GM21367 (cell line): ENCODE measurements at regions not wholly inside any gene's neighbourhood (a gene's known extent, or its start where the extent isn't known, plus 50 kb on each side); places are given as distances from the start of the nearest gene placed in this dataset.
A peak's percentile ranks its signal among the peaks of the same experiment; 100 is the strongest.
"Not testable (repeated sequence)": the region's sequence is repeated elsewhere in the genome, so short reads cannot be mapped to it uniquely, and the experiment has no call there.

Source experiments
- ATAC-seq: cut with Tn5 transposase; IDR thresholded peaks from one replicate; pipeline ENCODE4 v1.9.1; 2021; ENCODE audit not compliant: unreplicated experiment

GRCh38 chr10:80741278-80741677 is 203.6 kb downstream of the SH2D4B start:
- no peak for ATAC-seq

DNA sequence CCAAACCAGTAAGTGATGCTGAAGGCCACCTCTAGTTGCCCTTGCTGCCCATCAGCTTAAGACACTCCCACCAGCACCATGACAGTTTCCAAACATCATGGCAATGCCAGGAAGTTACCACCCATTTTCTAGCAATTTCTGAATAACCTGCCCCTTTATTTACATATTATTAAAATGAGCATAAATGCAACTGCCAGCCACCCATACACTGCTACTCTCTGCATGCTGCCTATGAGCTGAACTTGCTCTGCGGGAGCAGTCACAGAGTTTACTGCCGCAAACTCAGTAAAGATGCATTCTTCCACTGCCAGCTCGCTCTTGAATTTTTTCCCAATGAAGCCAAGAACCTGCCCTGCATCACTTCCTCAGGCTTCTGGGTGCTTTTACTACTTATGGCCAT is 212.6 kb downstream of the SH2D4B start:
- ATAC-seq = no peak

DNA sequence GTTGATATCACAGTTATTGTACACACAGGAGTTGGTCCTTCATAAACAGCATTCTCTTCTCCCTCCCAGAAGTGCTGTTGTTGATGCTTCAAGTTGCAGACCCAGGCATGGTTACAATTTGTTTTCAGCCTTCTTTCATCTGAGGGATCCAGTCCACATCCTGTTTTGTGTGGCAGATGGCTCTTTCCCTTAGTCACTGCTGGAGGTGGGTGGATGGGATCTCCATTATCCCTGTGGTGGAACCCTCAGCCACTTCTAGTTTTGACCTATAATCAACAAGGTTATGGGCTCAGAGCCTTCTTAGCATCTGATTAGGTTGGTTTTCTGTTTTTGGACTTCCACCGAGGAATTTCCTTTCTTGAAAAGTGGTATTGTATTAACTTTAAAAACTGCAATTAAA is 214.2 kb downstream of the SH2D4B start:
- no peak for ATAC-seq

DNA sequence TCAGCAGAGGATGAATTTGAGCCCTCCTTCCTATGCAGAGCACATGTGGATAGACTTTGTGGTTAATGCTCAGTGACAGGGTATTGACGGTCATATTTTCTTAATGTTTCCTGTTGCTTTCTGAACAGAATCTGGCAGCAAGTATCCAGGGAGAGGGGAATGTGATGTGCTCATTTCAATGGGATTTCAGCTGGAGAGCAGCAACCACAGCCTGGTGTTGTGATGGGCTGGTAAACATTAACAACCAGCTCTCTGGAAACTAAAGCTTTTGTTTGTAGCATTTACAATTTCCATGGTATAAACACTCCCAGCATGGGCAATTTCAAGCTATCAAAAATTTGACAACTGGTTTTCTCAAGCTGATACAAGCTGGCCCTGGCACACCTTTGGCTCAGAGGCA is 215.9 kb downstream of the SH2D4B start:
- ATAC-seq = no peak

DNA sequence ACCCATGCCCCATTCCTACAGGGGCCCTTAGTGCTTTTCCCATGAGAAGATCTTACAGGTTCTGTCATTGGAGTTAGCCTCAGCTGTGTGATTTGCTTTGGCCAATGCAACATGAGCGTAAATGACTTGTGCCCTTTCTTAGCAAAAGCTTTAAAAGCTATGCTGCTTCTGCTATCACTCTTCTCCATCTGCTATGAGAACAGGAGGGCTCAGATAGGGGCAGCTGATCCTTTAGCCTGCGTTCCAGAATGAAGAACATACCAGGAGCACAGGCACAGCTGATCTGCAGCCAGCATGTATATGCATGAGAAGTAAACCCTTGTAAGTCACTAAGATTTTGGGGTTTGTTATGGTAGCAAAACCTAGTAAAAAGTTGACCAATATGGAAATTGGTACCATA is 218.2 kb downstream of the SH2D4B start:
- no peak for ATAC-seq

GRCh38 chr10:80759693-80760092 is 222.0 kb downstream of the SH2D4B start:
- no peak for ATAC-seq

- peak; percentile 57 for ATAC-seq
Measured at GRCh38 chr10:80760914-80761371, 223.2 kb downstream of the SH2D4B start.

DNA sequence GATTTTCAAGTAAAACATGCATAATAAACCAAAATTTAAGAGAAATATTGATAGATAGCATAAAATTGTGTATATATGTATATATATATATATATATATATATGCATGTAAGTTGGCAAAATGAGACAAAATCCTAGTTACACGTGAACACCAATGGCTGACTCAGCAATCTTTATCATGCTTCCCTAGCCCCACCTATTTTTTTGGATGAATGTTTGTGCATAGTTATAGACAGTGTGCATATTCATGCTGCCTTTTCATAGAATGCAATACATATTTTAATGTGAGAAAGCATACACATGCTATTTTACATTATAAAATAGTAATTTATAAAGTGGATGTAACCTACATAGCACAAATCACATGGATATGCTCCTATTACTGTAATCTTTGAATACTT is 230.3 kb downstream of the SH2D4B start:
- no peak for ATAC-seq

DNA sequence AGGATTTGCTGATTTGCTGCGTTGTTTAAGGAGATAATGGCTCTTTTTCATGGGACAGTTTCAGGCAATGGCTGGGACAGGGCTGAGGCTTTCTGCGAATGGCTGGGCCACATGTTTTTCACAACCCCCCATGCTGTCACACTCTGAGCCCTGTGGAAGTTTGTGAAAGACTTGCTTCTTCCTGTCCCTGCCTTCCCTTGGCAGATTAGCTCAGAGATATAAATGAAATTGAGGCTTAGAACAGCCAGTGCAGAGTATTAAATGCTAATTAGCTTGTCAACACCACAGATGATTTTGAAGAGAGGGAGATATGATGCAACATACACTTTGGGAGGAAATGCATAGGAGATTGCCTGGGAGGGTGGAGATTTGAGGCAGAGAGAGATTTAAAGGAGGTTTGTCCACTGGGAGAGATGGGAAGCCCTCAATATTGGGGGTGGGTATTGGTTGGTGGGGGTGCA is 232.0 kb downstream of the SH2D4B start:
- no peak for ATAC-seq

GRCh38 chr10:80770239-80770638 is 232.5 kb downstream of the SH2D4B start:
- no peak for ATAC-seq

DNA sequence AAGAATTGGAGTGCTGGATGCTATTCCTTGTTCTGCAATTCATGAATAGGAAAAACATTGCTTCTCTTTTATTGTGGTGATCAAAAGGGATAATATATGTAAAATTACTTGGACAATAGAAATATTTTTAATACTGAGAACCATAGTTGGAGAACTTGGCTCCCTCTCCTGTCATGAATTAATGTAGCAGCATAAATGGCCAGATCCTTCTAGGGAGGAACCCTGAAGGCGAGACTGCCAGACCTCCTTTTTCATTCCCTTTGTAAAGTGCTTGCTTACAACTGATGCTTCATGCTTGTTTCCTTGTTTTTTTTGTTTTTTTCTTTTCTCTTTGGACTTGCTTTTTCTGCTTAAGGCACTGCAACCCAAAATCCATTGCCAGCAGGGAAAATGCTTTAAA is 233.6 kb downstream of the SH2D4B start:
- no peak for ATAC-seq

DNA sequence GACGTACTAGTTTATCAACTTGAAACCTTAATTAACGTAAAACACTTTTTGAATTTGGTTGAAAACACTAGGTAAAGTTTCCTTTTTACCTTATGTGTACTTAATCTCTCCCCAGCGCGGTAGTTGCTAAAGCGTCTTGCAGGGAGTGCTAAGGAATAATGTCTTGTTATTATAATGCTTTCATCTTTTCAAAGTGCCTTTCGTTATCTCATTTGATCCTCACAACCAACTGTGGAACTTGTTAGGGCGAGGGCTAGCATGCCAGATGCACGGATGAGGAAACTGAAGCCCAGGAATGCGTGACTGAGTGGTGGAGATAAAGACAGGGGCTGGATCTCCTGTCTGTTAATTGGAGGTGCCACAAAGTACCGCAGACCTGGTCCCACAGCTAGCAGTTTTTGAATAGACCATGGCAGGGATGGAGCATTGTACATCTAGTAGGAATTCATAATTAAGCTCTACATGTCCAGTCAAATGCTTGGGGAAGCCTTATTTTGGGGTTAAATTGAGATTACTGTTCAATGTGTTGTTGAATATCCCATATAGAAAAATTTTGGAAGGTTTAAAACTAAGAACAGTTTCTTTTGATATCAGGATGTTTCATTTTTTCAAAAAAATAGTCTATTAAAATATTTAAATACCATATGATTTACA is 234.3 kb downstream of the SH2D4B start:
- ATAC-seq = no peak

GRCh38 chr10:80772596-80772995 is 234.9 kb downstream of the SH2D4B start:
- no peak for ATAC-seq

DNA sequence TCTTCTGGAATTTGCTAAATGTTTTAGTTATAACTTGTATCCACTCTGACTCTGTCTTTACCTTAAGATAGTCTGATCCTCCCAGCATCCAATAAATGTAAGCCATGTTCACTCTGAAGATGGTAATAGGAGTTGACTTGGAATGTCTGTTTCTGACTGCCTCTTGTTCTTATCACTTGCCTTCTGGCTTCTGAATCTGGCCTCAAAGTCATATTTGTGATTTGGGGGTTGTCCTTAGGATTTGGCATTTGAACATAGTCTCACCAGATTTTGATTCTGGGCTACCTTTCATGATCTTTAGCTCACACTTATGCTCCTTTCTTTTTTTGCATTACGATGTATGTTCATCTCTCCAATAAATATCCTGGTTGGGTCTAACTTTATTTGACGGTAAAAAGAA is 247.0 kb downstream of the SH2D4B start:
- no peak for ATAC-seq

DNA sequence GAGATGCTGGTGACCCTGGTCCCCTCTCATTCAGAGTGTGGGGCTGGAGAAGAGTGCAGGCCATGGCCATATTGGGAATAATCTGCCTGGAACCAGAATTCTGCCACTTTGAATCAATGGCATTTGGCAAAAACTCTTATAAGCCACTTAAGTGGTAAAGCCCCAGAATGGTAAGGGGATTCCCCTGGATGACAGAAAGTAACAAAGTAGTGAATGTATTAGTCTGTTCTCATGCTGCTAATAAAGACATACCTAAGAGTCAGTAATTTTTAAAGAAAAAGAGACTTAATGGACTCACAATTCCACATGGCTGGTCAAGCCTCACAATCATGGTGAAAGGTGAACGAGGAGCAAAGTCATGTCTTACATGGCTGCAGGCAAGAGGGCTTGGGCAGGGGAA is 248.6 kb downstream of the SH2D4B start:
- no peak for ATAC-seq

DNA sequence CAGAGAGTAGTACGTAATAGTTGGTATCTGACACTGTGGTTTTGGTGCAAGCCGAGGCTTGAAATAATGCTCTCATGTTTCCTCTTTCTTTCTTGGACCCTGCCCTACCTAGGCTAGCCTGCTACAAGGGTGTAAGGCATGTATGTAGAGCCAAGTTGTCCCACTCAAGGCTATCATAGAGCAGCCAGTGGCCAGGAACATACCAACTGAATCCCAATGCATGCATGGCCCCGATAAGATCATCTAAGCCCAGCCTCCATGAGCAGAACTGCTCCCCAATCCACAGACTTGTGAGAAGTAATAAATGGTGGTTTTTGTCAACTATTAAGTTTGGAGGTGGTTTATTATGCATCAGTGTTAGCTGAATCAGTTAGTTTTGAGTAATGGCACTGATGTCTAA is 250.2 kb downstream of the SH2D4B start:
- ATAC-seq = no peak

GRCh38 chr10:80794994-80795393 is 257.3 kb downstream of the SH2D4B start:
- ATAC-seq = no peak

GRCh38 chr10:80805343-80806020 is 267.8 kb downstream of the SH2D4B start:
- no peak for ATAC-seq

- ATAC-seq = no peak
Measured at GRCh38 chr10:80814147-80814652, 276.5 kb downstream of the SH2D4B start.

- ATAC-seq = no peak
Measured at GRCh38 chr10:80829151-80829550, 291.4 kb downstream of the SH2D4B start.

GRCh38 chr10:80829562-80829961 is 291.9 kb downstream of the SH2D4B start:
- no peak for ATAC-seq

GRCh38 chr10:80832693-80833092 is 295.0 kb downstream of the SH2D4B start:
- ATAC-seq = not testable (repeated sequence)
